Stimulated activated CD4-positive, alpha-beta T cell treated with anti-CD3 and anti-CD28 coated beads, Interleukin-4, amount 100 ng/mL, for 24 hours (primary cell): ENCODE measurements at regions not wholly inside any gene's neighbourhood (a gene's known extent, or its start where the extent isn't known, plus 50 kb on each side); places are given as distances from the start of the nearest gene placed in this dataset.
"Not testable (repeated sequence)": the region's sequence is repeated elsewhere in the genome, so short reads cannot be mapped to it uniquely, and the experiment has no call there.

ENCODE experiments used
- DNase-seq: peaks from one replicate; pipeline ENCODE4 v3.0.0-alpha.2; 2020

GRCh38 chr2:18976168-18976961, 382.1 kb downstream of the OSR1 start:
- no peak for DNase-seq

- DNase-seq = no peak
Measured at GRCh38 chr2:18975506-18976167, 382.8 kb downstream of the OSR1 start.

GRCh38 chr2:18971628-18972027, 382.3 kb upstream of the NT5C1B start:
- no peak for DNase-seq

- no peak for DNase-seq
Measured at GRCh38 chr2:18971069-18971378, 381.7 kb upstream of the NT5C1B start.

GRCh38 chr2:18966131-18966530, 376.8 kb upstream of the NT5C1B start:
- no peak for DNase-seq

- DNase-seq = not testable (repeated sequence)
Measured at GRCh38 chr2:18963739-18964256, 374.4 kb upstream of the NT5C1B start.

GRCh38 chr2:18961991-18962421, 372.6 kb upstream of the NT5C1B start:
- DNase-seq = no peak

GRCh38 chr2:18959952-18960717, 370.8 kb upstream of the NT5C1B start:
- DNase-seq = no peak

- no peak for DNase-seq
Measured at GRCh38 chr2:18959200-18959599, 369.8 kb upstream of the NT5C1B start.

- no peak for DNase-seq
Measured at GRCh38 chr2:18957909-18958308, 368.5 kb upstream of the NT5C1B start.

GRCh38 chr2:18950361-18950851, 361.0 kb upstream of the NT5C1B start:
- no peak for DNase-seq

- no peak for DNase-seq
Measured at GRCh38 chr2:18949871-18950270, 360.5 kb upstream of the NT5C1B start.

GRCh38 chr2:18940184-18940583, 350.8 kb upstream of the NT5C1B start:
- DNase-seq = no peak

- not testable (repeated sequence) for DNase-seq
Measured at GRCh38 chr2:18939740-18940139, 350.4 kb upstream of the NT5C1B start.

GRCh38 chr2:18934886-18935285, 345.5 kb upstream of the NT5C1B start:
- DNase-seq = no peak

GRCh38 chr2:18932853-18933252, 343.5 kb upstream of the NT5C1B start:
- no peak for DNase-seq

- no peak for DNase-seq
Measured at GRCh38 chr2:18930971-18931370, 341.6 kb upstream of the NT5C1B start.

- DNase-seq = no peak
Measured at GRCh38 chr2:18927525-18928232, 338.3 kb upstream of the NT5C1B start.

GRCh38 chr2:18926631-18927524, 337.5 kb upstream of the NT5C1B start:
- DNase-seq = no peak

- DNase-seq = no peak
Measured at GRCh38 chr2:18925296-18925695, 335.9 kb upstream of the NT5C1B start.

- no peak for DNase-seq
Measured at GRCh38 chr2:18924886-18925285, 335.5 kb upstream of the NT5C1B start.

GRCh38 chr2:18924386-18924785, 335.0 kb upstream of the NT5C1B start:
- no peak for DNase-seq
